ENCODE measurements at regions not wholly inside any gene's neighbourhood (a gene's known extent, or its start where the extent isn't known, plus 50 kb on each side); places are given as distances from the start of the nearest gene placed in this dataset.

DNA sequence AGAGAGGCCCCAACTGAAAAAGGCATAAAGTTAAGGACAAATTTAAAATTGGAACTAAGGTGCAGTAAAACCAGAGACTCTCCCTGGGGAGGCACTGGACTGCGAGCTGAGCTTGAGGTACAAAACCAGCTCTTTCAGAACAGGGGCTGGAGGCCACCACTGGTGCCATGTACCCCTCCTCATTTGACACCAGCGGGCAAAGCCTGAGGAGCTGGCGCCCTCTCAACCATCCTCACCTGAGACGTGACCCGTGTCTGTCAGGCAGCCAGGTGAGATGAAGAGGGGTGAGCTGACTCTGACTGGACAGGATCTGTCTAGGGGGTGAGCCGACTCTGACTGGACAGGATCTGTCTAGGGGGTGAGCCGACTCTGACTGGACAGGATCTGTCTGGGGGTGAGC, 68.5 kb downstream of the TMEM18 start:
- TF ChIP-seq, protein P1, sequence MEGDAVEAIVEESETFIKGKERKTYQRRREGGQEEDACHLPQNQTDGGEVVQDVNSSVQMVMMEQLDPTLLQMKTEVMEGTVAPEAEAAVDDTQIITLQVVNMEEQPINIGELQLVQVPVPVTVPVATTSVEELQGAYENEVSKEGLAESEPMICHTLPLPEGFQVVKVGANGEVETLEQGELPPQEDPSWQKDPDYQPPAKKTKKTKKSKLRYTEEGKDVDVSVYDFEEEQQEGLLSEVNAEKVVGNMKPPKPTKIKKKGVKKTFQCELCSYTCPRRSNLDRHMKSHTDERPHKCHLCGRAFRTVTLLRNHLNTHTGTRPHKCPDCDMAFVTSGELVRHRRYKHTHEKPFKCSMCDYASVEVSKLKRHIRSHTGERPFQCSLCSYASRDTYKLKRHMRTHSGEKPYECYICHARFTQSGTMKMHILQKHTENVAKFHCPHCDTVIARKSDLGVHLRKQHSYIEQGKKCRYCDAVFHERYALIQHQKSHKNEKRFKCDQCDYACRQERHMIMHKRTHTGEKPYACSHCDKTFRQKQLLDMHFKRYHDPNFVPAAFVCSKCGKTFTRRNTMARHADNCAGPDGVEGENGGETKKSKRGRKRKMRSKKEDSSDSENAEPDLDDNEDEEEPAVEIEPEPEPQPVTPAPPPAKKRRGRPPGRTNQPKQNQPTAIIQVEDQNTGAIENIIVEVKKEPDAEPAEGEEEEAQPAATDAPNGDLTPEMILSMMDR (conservative IDR thresholded peaks at IDR 0.05 in 1 of 2, IDR thresholded peaks at IDR 0.05 in 1 of 2; ENCODE audit: low read depth in 1 of 2, low read length in 2 of 2), result no peak
- no peak for TF ChIP-seq EZH2 (IDR thresholded peaks at IDR 0.05; ENCODE audit: low read length, missing control alignments)
